ENCODE measurements at regions not wholly inside any gene's neighbourhood (a gene's known extent, or its start where the extent isn't known, plus 50 kb on each side); places are given as distances from the start of the nearest gene placed in this dataset.

DNA sequence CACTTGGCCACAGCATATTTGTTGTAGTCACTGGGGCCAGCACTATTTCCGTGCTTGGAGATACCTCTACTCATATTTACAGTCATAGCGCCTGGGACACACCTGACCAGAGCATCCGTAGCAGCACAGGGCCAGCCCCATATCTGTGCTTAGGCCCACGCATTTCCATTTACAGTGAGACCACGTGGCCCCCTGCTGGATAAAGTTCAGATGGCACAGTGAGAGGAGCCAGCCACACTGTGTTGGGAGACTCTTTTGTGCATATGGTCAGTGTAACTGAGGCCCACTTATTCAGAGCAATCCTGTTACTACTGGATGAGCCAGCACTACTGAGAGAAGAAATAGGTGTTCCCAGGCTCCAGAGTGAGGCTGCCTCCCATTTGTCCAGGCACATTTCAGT is 455.3 kb downstream of the REEP3 start:
- TF ChIP-seq, protein P1, sequence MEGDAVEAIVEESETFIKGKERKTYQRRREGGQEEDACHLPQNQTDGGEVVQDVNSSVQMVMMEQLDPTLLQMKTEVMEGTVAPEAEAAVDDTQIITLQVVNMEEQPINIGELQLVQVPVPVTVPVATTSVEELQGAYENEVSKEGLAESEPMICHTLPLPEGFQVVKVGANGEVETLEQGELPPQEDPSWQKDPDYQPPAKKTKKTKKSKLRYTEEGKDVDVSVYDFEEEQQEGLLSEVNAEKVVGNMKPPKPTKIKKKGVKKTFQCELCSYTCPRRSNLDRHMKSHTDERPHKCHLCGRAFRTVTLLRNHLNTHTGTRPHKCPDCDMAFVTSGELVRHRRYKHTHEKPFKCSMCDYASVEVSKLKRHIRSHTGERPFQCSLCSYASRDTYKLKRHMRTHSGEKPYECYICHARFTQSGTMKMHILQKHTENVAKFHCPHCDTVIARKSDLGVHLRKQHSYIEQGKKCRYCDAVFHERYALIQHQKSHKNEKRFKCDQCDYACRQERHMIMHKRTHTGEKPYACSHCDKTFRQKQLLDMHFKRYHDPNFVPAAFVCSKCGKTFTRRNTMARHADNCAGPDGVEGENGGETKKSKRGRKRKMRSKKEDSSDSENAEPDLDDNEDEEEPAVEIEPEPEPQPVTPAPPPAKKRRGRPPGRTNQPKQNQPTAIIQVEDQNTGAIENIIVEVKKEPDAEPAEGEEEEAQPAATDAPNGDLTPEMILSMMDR (IDR thresholded peaks at IDR 0.05) = peak; percentile 69
- TF ChIP-seq EZH2phosphoT487 (IDR thresholded peaks at IDR 0.05) (no peak), EZH2 (IDR thresholded peaks at IDR 0.05) (no peak)

Measured in neural progenitor cell (in vitro differentiated cells).